HCT116 (cell line): ENCODE measurements at regions not wholly inside any gene's neighbourhood (a gene's known extent, or its start where the extent isn't known, plus 50 kb on each side); places are given as distances from the start of the nearest gene placed in this dataset.

Experiments
- CEBPB ChIP-seq: IDR thresholded peaks from 2 replicates; pipeline ENCODE4 v1.6.1; 2012; ENCODE audit warnings: low read depth
- EZH2 ChIP-seq: fragments of 200-600 bp; sonication (generic); IDR thresholded peaks from 2 replicates; pipeline ENCODE4 v1.6.1; 2017; ENCODE audit warnings: antibody characterized with exemption, mixed run types
- EZH2phosphoT487 ChIP-seq: fragments of 200-600 bp; IDR thresholded peaks from 2 replicates; pipeline ENCODE4 v1.6.1; 2018; ENCODE audit warnings: antibody characterized with exemption, borderline replicate concordance
- JUND ChIP-seq: IDR thresholded peaks from 2 replicates; pipeline ENCODE4 v1.6.1; 2012
- POLR2A ChIP-seq: IDR thresholded peaks from 2 replicates; pipeline ENCODE4 v1.7.0; 2011; ENCODE audit warnings: borderline replicate concordance; ENCODE audit not compliant: insufficient read depth, insufficient read length; ENCODE audit errors: extremely low read depth
- POLR2AphosphoS5 ChIP-seq: IDR thresholded peaks from 2 replicates; pipeline ENCODE4 v1.6.1; 2011; ENCODE audit warnings: mild to moderate bottlenecking, low read depth, low read length, moderate library complexity
- RAD21 ChIP-seq: IDR thresholded peaks from 2 replicates; pipeline ENCODE4 v1.6.1; 2012; ENCODE audit warnings: low read depth, mild to moderate bottlenecking
- SIN3A ChIP-seq: IDR thresholded peaks from 2 replicates; pipeline ENCODE4 v1.6.1; 2012; ENCODE audit warnings: low read depth
- TCF7L2 ChIP-seq: IDR thresholded peaks from 2 replicates; pipeline ENCODE4 v1.7.0; 2011; ENCODE audit warnings: borderline replicate concordance, inconsistent platforms; ENCODE audit not compliant: insufficient read depth, insufficient read length; ENCODE audit errors: extremely low read depth
- TF ChIP-seq, protein P1 (sequence below), 3 experiments: fragments of 200-600 bp in 1 of 3; sonication (generic) in 1 of 3; IDR thresholded peaks in 2 of 3; conservative IDR thresholded peaks in 1 of 3; 2 replicates each; pipeline ENCODE4 v1.5.1; 2012 to 2017; ENCODE audit warnings: low read depth in 2 of 3, low read length in 2 of 3, antibody characterized with exemption in 1 of 3, borderline replicate concordance in 1 of 3, control low read depth in 1 of 3, mild to moderate bottlenecking in 1 of 3, mixed read lengths in 1 of 3, mixed run types in 1 of 3, moderate library complexity in 1 of 3; ENCODE audit not compliant: insufficient read depth in 1 of 3
- TF ChIP-seq, protein P2 (sequence below): IDR thresholded peaks from 2 replicates; pipeline ENCODE4 v1.6.1; 2012; ENCODE audit warnings: low read depth

DNA sequence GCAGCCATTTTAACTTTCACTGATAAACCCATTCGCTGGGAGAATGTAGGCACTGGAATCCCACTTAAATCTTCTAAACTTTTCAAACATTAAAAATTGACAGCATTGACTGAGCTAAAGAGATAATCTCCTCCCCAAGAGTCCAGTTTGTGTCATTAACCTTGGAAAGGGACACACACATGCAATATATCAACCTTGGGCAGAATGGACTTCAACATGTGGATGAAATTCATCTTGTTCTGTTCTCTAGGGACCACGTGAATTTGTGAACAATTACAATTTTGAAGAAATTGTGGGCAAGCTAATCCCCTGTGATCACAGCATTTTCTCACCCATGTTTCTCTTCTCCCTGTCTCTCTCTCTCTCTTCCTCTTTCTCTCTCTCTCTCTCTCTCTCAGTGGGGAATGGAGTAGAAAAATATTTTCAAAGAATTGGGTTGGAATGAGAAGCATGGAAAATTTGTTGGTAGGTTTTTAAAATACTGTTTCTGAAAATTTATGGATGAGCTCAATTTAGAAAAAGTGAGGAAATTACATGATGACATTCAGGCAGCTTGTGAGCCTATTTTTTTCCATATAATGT lies 553.7 kb downstream of the EBF1 start:
- TF ChIP-seq, protein P1, sequence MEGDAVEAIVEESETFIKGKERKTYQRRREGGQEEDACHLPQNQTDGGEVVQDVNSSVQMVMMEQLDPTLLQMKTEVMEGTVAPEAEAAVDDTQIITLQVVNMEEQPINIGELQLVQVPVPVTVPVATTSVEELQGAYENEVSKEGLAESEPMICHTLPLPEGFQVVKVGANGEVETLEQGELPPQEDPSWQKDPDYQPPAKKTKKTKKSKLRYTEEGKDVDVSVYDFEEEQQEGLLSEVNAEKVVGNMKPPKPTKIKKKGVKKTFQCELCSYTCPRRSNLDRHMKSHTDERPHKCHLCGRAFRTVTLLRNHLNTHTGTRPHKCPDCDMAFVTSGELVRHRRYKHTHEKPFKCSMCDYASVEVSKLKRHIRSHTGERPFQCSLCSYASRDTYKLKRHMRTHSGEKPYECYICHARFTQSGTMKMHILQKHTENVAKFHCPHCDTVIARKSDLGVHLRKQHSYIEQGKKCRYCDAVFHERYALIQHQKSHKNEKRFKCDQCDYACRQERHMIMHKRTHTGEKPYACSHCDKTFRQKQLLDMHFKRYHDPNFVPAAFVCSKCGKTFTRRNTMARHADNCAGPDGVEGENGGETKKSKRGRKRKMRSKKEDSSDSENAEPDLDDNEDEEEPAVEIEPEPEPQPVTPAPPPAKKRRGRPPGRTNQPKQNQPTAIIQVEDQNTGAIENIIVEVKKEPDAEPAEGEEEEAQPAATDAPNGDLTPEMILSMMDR (IDR thresholded peaks at IDR 0.05 in 2 of 3, conservative IDR thresholded peaks at IDR 0.05 in 1 of 3; ENCODE audit: borderline replicate concordance in 1 of 3, insufficient read depth in 1 of 3, low read depth in 2 of 3, low read length in 2 of 3): no peak
- TF ChIP-seq, protein P2, sequence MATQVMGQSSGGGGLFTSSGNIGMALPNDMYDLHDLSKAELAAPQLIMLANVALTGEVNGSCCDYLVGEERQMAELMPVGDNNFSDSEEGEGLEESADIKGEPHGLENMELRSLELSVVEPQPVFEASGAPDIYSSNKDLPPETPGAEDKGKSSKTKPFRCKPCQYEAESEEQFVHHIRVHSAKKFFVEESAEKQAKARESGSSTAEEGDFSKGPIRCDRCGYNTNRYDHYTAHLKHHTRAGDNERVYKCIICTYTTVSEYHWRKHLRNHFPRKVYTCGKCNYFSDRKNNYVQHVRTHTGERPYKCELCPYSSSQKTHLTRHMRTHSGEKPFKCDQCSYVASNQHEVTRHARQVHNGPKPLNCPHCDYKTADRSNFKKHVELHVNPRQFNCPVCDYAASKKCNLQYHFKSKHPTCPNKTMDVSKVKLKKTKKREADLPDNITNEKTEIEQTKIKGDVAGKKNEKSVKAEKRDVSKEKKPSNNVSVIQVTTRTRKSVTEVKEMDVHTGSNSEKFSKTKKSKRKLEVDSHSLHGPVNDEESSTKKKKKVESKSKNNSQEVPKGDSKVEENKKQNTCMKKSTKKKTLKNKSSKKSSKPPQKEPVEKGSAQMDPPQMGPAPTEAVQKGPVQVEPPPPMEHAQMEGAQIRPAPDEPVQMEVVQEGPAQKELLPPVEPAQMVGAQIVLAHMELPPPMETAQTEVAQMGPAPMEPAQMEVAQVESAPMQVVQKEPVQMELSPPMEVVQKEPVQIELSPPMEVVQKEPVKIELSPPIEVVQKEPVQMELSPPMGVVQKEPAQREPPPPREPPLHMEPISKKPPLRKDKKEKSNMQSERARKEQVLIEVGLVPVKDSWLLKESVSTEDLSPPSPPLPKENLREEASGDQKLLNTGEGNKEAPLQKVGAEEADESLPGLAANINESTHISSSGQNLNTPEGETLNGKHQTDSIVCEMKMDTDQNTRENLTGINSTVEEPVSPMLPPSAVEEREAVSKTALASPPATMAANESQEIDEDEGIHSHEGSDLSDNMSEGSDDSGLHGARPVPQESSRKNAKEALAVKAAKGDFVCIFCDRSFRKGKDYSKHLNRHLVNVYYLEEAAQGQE: no peak
- TF ChIP-seq JUND (no peak), POLR2AphosphoS5 (no peak), EZH2 (no peak), POLR2A (no peak), CEBPB (no peak), TCF7L2 (no peak), EZH2phosphoT487 (no peak), SIN3A (no peak), RAD21 (no peak)
